HG03060 (cell line): ENCODE measurements at regions not wholly inside any gene's neighbourhood (a gene's known extent, or its start where the extent isn't known, plus 50 kb on each side); places are given as distances from the start of the nearest gene placed in this dataset.
"Not testable (repeated sequence)": the region's sequence is repeated elsewhere in the genome, so short reads cannot be mapped to it uniquely, and the experiment has no call there.

Experiments used
- ATAC-seq: cut with Tn5 transposase; IDR thresholded peaks from one replicate; pipeline ENCODE4 v1.9.1; 2021; ENCODE audit warnings: low read depth, moderate number of reproducible peaks; ENCODE audit not compliant: unreplicated experiment

DNA sequence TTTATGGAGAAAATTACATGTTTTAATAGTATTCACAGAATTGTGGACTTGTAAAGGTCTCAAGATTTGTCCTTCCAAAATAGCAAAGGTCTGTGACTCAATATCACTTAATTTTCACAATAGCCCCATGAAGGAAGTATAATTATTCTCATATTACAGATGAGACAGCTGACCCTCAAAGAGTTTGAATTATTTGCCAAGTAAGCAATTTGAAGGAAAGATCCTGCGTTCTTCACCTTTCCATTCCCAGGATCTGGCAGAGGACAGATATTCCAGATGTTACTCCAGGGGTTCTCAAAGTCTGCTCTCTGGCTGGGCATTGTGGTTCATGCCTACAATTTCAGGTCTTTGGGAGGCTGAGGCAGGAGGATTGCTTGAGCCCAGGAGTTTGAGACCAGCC, 559.4 kb upstream of the AUTS2 start:
- ATAC-seq = no peak

- no peak for ATAC-seq
These were observed 556.1 kb upstream of the AUTS2 start for GRCh38 chr7:69042138-69042537.

DNA sequence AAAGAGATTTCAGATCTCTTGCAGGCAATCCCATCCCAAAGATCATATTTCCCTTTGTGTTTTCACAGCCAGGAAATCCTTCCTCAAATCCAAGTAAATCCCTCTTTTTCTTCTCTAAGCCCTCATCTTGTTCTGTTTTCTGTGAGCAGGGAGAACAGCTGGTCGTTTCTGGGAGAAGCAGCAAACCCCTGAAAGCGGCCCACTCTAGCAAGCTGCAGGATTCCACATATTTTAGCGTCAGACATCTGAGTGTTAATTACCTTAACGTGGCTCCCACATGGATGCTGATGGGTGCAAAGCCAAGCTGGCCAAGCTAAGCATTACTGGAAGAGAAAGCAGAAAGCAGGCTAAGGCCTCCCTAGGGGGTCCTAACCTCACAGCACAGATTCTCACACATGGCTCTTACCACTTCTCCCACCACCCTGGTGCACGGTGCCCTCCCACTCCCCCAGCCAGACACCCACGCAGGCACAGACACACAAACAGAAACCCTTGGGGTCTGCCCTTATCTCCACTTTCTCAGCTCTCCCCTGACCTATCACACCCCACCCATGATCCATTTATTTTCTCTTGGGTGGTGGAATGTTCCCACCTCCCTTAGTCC, 551.0 kb upstream of the AUTS2 start:
- ATAC-seq = no peak

DNA sequence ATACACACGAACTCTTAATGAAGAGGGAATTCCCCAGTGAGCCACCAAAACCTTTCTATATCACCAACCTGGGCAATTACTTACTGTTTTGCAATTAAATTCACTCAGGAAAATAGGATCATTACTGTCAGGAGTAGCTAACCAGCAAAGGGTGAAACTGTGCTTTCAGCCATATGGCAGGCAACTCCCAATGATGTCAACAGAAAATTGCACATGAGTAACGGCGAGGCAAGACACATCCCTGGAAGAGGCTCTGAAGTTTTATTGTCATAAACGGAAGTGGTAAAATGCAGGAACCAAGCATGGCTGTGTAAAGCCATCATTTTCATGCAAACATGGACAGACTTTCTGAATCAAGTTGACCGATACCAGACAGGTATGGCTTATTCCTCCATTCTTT, 548.9 kb upstream of the AUTS2 start:
- ATAC-seq = no peak

DNA sequence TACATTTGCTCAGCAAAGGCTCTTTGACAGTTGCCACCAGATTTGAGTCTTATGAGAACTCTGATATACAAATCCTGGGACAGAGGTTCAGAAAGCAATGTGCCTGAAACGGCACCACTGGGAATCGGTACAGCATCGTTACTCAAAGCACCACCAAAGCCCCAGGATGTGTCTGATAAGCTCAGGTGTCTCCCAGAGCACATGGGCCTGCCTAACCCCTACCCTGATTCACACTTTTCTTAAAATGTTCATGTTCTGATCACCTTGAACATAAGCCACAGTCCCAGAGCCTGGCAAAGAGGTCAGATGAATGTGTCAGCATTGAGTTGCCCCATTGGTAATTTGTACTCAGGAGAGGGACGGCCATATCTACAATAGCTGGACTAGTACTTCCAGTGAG, 545.8 kb upstream of the AUTS2 start:
- no peak for ATAC-seq

DNA sequence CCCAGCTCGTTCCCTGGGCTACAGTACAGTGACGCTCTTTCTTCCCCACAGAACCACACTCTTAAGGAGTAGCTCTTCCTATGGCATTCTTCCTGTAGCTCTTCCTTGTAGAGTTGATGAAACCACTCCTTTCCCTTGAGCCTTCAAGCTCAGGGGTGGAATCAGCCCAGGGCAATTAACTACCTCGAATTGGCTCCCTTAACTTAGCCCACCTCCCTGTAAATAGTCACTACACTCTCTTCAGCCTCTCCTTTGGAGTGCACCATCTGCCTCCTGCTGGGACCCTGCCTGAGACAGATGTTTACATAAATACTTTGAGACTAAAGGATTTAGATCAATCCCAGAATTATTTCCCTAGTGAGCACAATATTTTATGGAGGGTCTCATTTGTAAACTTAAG, 537.8 kb upstream of the AUTS2 start:
- no peak for ATAC-seq

DNA sequence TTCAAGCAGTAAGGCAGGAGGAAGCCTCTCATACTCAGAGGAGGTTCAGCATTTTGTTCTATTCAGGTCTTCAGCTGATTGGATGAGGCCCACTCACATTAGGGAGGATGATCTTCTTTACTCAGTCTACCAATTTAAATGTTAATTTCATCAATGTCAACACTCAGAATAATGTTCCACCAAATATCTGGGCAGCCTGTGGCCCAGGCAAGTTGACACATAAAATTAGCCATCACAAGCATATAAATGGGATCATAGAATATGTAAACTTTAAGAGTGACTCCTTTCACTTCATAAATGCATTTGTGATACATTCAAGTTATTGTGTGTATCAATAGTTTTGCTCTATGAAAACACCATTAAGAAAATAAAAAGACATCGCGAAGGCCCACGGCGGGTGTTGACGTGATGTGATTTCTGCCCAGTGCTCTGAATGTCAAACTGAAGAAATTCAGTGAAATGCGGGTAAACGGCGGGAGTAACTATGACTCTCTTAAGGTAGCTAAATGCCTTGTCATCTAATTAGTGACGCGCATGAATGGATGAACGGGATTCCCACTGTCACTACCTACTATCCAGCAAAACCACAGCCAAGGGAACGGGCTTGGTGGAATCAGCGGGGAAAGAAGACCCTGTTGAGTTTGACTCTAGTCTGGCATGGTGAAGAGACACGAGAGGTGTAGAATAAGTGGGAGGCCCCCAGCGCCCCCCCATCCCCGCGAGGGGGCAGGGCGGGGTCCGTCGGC, 536.1 kb upstream of the AUTS2 start:
- ATAC-seq = no peak

GRCh38 chr7:69067397-69067796, 530.9 kb upstream of the AUTS2 start:
- ATAC-seq = no peak

DNA sequence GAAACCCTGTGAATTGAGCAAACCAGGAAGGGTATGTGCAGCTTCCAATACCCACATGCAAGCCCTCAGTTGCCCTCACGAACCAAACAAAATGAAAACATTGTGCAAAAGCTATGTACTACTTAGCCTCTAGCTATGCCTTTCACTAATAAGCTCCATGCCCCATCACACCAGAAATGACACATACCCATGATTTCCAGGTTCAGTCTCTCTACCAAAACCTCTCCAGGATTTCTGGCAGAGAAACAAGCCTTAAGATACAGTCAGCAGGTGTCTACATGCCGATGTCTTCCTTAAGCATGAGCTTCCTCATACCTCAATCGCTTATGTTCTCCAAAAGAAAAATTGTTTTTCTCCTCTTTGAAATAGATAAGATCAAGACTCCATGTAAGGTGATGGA, 527.8 kb upstream of the AUTS2 start:
- no peak for ATAC-seq

DNA sequence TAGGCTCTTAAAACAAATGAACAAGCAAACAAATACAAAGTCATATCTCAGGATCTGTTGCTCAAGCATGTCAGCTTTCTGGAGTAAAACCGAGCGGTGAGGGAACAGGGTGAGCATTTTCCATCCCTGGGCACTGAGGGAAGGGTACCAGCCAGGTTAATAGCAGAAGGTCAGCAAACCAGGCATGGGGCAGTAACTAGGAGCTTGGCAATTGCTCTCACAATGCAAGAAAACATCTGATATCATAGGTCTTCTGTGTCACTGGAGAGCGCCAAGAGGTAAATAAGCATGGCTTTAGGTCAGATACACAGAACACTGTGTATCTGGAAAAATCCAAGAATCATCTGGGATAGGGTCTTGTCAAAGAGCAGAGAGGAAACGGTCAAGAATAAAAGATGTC, 521.7 kb upstream of the AUTS2 start:
- no peak for ATAC-seq

DNA sequence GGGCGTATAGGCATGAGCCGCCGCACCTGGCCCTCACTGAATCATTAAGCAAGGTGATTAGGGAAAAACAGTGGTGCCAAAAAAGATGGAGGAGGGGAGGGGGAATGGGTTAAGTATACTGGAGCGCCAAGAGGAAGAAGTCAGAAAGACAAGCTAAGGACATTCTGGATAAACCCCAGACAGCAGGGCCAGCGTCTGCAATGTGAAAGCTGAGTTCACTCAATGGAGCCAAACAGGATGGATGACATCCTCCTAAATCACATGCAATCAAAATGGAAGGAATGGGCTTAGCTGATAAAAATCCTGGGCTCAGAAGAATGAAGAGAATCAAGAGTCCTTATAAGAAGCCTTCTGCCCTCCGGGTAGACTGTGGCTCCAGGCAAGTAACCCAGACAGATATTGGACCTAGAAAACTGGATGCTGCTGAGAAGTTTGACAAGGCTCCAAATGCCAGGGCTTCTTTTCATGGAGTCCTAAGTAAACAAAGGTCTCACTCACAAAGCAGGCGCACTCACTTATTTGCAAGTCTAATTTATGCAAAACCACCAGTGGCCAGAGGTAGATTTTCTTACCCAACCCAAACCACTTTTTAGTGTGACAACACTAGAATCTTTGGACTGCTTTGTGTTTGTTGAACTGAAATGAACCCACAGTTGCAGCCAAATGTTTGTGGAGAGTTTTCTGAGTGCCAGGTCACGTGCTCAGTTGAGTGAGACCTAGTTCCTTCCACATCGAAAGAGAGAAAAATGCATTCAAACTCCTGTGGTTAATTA, 519.1 kb upstream of the AUTS2 start:
- ATAC-seq = no peak

GRCh38 chr7:69087281-69087680, 511.0 kb upstream of the AUTS2 start:
- not testable (repeated sequence) for ATAC-seq

DNA sequence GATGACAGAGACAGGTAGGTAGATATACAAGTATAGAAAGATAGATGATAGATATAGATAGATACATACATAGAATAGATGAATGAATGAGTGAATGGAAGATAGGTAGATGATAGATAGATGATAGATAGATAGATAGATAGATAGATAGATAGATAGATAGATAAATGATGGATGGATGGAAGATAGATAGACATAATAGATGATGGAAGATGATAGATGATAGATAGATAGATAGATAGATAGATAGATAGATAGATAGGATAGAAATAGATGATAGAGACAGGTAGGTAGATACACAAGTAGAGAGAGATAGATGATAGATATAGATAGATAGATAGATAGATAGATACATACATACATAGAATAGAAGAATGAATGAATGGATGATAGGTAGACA, 510.1 kb upstream of the AUTS2 start:
- ATAC-seq = no peak

DNA sequence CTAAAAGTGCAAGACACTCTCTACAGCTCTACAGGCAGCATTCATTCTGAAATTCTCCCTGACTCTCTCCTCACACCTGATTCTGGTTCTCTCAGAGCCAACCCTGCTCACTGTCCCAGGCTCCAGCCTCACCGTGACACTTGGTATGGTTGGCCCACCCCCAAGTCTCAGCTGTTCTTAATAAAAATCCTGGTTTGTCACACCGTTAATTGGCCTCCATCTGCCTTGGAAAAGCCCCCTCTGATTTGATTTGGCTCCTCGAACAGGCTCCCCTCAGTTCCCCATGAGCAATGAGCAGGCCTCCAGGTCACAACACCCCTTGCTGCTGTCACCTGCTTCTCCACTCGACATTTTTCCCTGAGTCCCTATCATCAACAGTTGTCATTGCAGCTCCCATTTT, 507.3 kb upstream of the AUTS2 start:
- ATAC-seq = no peak

- ATAC-seq = no peak
These were observed 506.8 kb upstream of the AUTS2 start for GRCh38 chr7:69091521-69091920.

DNA sequence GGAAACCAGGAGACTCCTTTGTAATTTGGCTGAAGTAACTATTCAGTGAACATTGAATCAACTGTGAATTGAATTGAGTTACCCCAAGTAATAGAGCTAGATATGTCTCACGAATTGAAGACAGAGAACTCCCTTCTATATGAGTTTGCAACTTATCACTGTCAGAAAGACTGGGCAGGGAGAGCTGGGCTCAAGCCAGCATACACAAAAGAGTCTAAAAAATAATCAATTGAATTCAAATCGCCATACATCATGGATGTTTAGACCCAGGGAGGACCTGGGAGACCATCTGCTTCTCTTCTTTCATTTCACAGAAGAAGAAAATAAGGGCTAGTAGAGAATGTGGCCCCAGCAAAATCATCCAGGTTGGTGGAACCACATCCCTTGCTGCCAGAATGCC, 503.1 kb upstream of the AUTS2 start:
- ATAC-seq = no peak

DNA sequence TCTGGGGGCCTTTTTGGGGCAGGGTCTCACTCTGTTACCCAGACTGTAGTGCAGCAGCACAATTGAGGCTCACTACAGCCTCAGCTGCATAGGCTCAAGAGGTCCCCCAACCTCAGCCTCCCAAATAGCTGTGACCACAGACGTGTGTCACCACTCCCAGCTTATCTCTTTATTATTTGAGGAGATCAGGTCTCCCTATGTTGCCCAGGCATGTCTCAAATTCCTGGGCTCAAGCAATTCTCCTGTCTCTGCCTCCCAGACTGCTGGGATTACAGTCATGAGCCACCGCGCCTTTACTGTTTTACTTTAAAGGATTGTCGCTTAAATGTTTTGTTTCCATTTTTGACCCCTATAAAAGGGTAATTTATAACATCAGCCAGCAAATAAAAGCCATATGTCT, 502.6 kb upstream of the AUTS2 start:
- ATAC-seq = no peak

- no peak for ATAC-seq
These were observed 494.3 kb upstream of the AUTS2 start for GRCh38 chr7:69104023-69104422.

DNA sequence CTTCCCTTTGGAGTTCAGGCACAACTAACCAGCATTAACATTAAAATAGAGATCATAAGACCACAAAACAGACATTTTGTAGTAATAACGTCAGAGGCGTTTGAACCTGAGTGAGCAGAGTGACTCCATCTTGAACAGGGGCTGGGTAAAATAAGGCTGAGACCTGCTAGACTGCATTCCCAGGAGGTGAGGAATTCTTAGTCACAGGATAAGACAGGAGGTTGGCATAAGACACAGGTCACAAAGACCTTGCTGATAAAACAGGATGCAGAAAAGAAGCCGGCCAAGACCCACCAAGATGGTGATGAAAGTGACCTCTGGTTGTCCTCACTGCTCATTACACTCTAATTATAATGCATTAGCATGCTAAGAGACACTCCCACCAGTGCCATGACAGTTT, 493.2 kb upstream of the AUTS2 start:
- no peak for ATAC-seq

DNA sequence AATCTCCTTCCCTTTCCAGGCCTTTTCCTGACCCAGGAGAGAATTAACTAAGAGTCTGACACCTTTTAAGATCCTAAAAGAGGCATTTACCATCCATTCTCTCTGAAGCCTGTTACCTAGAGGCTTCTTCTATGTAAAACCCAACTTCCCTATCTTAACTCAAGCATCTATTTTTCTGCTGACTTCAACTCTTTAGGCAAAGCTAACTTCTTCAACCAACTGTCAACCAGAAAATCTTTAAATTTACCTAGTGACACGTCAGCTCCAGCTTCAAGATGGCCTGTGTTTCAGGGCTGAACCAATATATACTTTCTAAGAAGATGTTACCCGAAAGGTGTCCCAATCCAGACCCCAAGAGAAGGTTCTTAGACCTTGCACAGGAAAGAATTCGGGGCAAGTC, 492.3 kb upstream of the AUTS2 start:
- ATAC-seq = no peak

GRCh38 chr7:69106449-69106848, 491.8 kb upstream of the AUTS2 start:
- not testable (repeated sequence) for ATAC-seq

DNA sequence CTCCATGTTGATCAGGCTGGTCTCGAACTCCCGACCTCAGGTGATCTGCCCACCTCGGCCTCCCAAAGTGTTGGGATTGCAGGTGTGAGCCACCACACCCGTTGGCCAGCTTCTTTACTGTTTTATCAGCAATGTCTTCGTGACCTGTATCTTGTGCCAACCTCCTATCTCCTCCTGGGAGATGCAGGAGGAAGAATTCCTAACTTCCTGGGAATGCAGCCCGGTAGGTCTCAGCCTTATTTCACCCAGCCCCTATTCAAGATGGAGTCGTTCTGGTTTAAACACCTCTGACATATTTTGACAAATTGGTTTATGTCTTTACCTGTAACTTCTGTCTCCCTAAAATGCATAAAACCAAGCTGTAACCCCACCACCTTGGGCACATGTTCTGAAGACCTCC, 491.3 kb upstream of the AUTS2 start:
- ATAC-seq = not testable (repeated sequence)
